GM12874 (cell line): ENCODE measurements at regions not wholly inside any gene's neighbourhood (a gene's known extent, or its start where the extent isn't known, plus 50 kb on each side); places are given as distances from the start of the nearest gene placed in this dataset.

Source experiments
- CTCF ChIP-seq: IDR thresholded peaks from 2 replicates; pipeline ENCODE4 v1.5.1; 2011; ENCODE audit warnings: low read depth, mild to moderate bottlenecking, control low read depth, low read length, moderate library complexity; ENCODE audit not compliant: insufficient read depth

GRCh38 chr12:118534003-118534402 lies 157.6 kb downstream of the SUDS3 start:
- TF ChIP-seq CTCF: no peak

- no peak for TF ChIP-seq CTCF
These were observed 160.1 kb downstream of the SUDS3 start for GRCh38 chr12:118536306-118536906.

GRCh38 chr12:118537481-118537917 lies 161.1 kb downstream of the SUDS3 start:
- TF ChIP-seq CTCF: no peak

GRCh38 chr12:118541071-118541470 lies 164.7 kb downstream of the SUDS3 start:
- no peak for TF ChIP-seq CTCF

GRCh38 chr12:118541934-118542333 lies 165.6 kb downstream of the SUDS3 start:
- no peak for TF ChIP-seq CTCF

- no peak for TF ChIP-seq CTCF
These were observed 167.3 kb downstream of the SUDS3 start for GRCh38 chr12:118543651-118544050.

GRCh38 chr12:118544569-118544968 lies 168.2 kb downstream of the SUDS3 start:
- no peak for TF ChIP-seq CTCF
